ENCODE measurements at regions not wholly inside any gene's neighbourhood (a gene's known extent, or its start where the extent isn't known, plus 50 kb on each side); places are given as distances from the start of the nearest gene placed in this dataset.

- no peak overlapping the region for H3K4me3 ChIP-seq (ENCODE audit: low read length)
- no peak for DNase-seq (ENCODE audit: low read depth, low spot score)
Measured at GRCh38 chr3:55413236-55413635, 73.9 kb downstream of the WNT5A start.

DNA sequence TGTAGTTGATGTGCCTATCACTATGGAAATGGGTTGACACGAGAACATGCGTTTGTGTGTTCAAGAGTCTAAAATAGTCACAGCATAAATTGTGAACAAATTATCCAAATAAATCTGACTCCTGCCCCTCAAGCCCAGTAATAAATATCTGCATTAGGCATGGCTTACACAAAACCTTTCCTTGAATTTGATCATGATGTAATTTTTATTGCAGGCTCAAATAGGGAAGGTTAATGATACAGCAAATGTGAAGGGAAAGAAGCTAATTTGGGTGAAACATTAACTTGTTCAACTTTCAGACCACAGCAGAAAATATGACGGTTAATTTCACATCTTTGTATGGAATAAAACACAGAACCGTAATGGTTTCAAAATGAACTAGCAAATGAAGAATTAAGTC, 74.6 kb downstream of the WNT5A start:
- H3K4me3 ChIP-seq (ENCODE audit: low read length) = no peak overlapping the region
- DNase-seq (ENCODE audit: low read depth, low spot score) = no peak

- no peak overlapping the region for H3K4me3 ChIP-seq (ENCODE audit: low read length)
- DNase-seq (ENCODE audit: low read depth, low spot score) = no peak
Measured at GRCh38 chr3:55409806-55410205, 77.3 kb downstream of the WNT5A start.

- DNase-seq (ENCODE audit: low read depth, low spot score) = no peak
- no peak overlapping the region for H3K4me3 ChIP-seq (ENCODE audit: low read length)
Measured at GRCh38 chr3:55408193-55408826, 78.8 kb downstream of the WNT5A start.

- H3K4me3 ChIP-seq (ENCODE audit: low read length) = no peak overlapping the region
- DNase-seq (ENCODE audit: low read depth, low spot score) = no peak
Measured at GRCh38 chr3:55407426-55407820, 79.7 kb downstream of the WNT5A start.

GRCh38 chr3:55406696-55407425, 80.2 kb downstream of the WNT5A start:
- DNase-seq (ENCODE audit: low read depth, low spot score) = no peak
- no peak overlapping the region for H3K4me3 ChIP-seq (ENCODE audit: low read length)

DNA sequence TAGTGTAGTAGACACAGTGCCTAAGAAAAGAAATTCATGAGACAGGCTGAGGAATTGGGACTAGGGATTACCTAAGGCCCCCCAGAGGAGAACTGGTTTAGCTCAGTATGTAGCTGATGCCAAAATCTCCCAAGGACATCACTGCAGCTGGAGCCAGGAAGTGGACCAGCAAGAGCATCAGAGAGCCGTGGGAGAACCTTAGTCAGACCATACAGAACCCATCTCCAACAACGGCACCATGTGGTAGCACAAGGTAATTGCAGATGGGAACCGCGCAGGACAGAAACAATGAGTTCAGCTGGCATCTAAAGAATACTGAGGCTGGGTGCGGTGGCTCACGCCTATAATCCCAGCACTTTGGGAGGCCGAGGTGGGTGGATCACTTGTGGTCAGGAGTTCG, 81.7 kb downstream of the WNT5A start:
- DNase-seq (ENCODE audit: low read depth, low spot score) = no peak
- no peak overlapping the region for H3K4me3 ChIP-seq (ENCODE audit: low read length)

GRCh38 chr3:55402886-55403609, 84.1 kb downstream of the WNT5A start:
- no peak for DNase-seq (ENCODE audit: low read depth, low spot score)

DNA sequence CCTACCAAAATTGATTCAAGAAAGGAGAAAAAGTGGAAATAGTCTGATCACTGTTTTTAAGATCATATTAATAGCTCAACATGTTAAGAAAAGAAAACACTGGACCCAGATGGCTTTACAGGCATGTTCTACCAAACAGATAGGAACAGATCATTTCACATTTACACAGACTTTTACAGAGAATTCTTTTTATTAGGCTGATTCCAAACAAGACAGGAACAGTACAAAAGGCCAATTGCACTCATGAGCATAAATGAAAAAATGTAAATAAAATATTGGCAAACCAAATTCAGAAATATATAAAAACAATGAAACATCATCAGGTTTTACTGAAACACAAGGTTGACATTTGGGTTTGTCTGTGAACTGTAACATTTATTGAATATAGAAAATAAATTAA, 106.5 kb downstream of the WNT5A start:
- DNase-seq (ENCODE audit: low read depth, low spot score) = no peak
- no peak overlapping the region for H3K4me3 ChIP-seq (ENCODE audit: low read length)

More at GRCh38 chr3:55402886-55403609, 84.1 kb downstream of the WNT5A start:
- no peak overlapping the region for H3K4me3 ChIP-seq (ENCODE audit: low read length)

DNA sequence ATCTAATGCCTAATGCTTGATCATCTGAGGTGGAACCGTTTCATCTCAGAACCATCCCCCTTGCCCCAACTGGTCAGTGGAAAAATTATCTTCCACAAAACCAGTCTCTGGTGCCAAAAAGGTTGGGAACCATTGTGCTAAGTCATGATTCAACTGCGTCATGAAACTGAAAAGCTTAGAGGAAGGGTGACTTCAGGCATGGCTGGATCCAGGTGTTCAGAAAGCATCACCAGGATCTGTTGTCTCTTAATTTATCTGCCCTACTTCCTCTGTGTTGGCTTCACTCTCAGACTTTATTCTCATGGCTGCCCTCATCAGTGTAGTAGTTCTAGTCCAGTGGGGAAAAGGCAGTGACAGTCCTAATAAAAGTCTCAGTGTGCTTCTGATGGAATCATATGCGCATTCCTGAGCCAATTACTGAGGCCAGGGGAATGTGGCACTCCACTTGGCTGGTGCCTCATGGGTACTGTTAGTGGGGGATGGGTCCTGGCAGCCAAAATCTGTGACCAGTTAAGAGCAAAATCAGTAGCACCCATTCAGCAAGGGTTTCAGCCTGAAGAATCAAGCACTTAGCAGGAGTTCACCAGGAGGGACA, 110.3 kb downstream of the WNT5A start:
- H3K4me3 ChIP-seq (ENCODE audit: low read length) = no peak overlapping the region
- no peak for DNase-seq (ENCODE audit: low read depth, low spot score)

DNA sequence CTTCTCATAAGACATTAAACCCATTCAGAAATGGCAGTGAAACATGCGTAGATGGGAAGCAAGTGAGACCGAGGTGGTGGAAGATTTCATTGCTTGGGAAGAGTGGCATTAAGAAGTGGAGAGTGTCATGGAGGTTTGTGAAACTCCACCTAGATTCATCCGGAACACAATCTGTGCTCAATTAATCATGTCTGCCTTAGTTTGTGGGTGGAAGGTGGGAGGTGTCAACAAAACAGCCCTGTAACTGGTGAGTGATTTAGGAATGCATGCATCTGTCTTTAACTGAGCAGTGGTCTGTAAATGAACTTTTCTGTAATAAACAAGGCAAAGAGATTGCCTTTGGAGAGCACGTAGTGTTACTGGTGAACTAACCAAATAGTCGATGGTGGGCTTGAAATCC, 113.7 kb downstream of the WNT5A start:
- H3K4me3 ChIP-seq (ENCODE audit: low read length) = no peak overlapping the region
- no peak for DNase-seq (ENCODE audit: low read depth, low spot score)

DNA sequence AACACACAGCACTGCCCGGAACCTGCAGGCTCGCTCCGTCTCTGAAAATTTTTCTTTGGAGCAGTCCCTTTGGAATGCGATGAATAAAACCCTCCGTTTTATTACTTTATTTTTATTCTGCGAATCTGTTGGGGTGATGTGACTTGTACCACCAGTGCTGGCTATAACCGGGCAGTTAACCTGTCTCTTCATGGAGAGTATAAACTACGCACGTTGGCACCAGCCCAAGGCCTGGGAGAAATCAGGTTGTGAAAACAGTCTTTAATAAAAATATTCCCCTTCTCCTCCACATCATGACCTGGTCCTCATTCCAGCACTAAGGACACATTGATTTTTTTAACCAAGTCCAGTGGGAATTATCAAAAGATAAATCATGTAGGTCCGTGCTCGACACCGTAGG, 116.8 kb downstream of the WNT5A start:
- H3K4me3 ChIP-seq (ENCODE audit: low read length) = no peak overlapping the region
- DNase-seq (ENCODE audit: low read depth, low spot score) = no peak

- H3K4me3 ChIP-seq (ENCODE audit: low read length) = no peak overlapping the region
- DNase-seq (ENCODE audit: low read depth, low spot score) = no peak
Measured at GRCh38 chr3:55369141-55369847, 117.8 kb downstream of the WNT5A start.

DNA sequence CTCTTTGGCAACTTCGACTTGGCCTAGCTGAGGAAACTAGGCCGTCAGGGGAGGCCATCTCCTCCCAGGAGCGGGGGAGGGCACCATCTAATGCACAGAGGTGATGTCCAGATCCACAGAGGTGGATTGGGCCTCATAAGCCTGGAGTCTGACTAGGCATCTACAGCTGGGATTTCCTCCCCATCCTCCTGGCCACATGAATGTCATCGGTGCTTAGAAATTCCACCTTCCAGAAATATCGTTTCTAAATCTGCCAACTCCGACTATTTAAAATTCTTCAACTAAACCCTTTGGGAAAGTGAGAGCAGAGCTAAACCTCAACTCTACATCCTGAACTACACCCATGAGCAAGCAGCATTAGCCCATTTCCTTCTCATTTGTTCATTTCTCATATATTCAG, 118.7 kb downstream of the WNT5A start:
- no peak overlapping the region for H3K4me3 ChIP-seq (ENCODE audit: low read length)
- no peak for DNase-seq (ENCODE audit: low read depth, low spot score)

- H3K4me3 ChIP-seq (ENCODE audit: low read length) = no peak overlapping the region
- no peak for DNase-seq (ENCODE audit: low read depth, low spot score)
Measured at GRCh38 chr3:55367384-55367783, 119.7 kb downstream of the WNT5A start.

- DNase-seq (ENCODE audit: low read depth, low spot score) = no peak
Measured at GRCh38 chr3:55364421-55364820, 122.7 kb downstream of the WNT5A start.

DNA sequence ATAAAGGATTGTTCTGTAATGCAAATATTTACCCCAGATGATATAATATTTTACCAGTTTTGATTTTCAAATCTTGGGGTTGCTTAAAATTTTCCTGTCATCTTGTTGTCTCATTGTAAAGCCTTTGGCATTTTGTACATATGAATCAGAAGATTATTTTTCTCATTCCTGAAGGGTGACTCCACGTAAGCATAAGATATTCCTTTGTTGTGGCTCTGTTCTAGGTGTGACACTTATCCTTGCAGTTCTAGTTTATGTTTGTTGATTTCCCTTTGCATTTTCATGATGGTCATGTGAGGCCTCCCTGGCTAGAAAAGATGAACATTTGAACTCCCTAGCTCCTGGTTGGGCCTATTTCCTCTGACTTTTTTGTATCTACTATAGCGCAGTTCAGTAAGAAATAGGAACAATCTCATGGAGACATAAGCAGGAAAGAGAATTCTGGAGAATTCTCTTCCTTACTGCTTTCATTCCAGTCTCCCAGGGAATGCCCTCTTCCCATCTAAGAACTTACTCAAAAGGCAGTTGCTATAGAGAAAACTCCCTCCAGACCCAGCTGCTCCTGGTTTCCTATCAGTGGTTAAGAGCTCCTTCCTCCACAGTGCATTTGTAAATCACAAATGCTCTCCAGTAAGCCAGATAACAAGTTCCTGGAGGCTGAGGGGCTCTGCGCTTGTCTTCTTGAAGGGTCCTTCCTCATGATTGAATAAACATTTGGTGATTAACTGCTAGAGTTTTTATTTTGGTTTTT, 124.7 kb downstream of the WNT5A start:
- DNase-seq (ENCODE audit: low read depth, low spot score) = no peak
- no peak overlapping the region for H3K4me3 ChIP-seq (ENCODE audit: low read length)

More at GRCh38 chr3:55364421-55364820, 122.7 kb downstream of the WNT5A start:
- no peak overlapping the region for H3K4me3 ChIP-seq (ENCODE audit: low read length)

DNA sequence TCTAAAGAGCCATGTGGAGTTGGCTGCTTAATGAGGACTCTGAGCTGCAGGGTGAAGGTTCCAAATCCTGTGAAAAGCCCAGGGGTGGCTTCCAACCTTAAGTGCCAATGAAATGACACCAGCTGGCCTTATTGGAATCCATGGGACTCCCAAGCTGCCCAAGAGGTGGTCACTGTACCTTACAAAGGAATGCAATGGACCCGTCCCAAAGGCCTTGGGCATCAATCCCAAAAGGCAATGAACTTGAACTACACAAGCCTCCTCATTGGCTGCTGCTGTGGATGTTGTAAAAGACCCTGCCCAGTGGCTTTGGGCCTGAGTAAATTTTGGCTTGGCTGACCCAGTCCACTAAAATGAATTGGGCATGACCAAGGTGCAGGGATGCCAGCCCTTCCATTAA, 129.3 kb downstream of the WNT5A start:
- no peak for DNase-seq (ENCODE audit: low read depth, low spot score)
- H3K4me3 ChIP-seq (ENCODE audit: low read length) = no peak overlapping the region

- no peak overlapping the region for H3K4me3 ChIP-seq (ENCODE audit: low read length)
- DNase-seq (ENCODE audit: low read depth, low spot score) = no peak
Measured at GRCh38 chr3:55352668-55353067, 134.4 kb downstream of the WNT5A start.
